ENCODE measurements at regions not wholly inside any gene's neighbourhood (a gene's known extent, or its start where the extent isn't known, plus 50 kb on each side); places are given as distances from the start of the nearest gene placed in this dataset.
"Not testable (repeated sequence)": the region's sequence is repeated elsewhere in the genome, so short reads cannot be mapped to it uniquely, and the experiment has no call there.

DNA sequence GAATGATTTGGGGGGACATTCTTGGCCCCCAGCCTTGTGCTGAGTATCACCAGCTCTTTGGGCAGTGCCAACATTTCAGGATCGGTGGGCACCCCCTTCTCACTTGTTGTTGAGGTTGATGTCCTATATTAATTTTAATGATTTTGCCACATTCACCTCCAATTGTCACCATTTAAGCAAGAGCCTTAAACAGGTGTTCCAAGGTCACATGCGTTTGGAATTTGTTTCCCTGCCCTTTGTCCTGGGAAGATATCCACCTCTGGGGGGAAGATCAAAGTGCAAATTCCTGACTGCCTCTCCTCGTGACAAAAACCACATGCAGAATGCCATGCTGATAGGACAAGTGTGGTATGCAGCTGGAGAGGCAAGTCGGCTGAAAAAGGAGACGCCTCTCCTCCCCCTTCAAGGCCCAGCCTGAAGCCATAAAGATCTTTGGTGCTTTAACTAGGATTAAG, 72.5 kb upstream of the ID2 start:
- no peak for DNase-seq (ENCODE audit: low spot score)
- intact Hi-C loops (cut with DNase I), result no loop called here

DNA sequence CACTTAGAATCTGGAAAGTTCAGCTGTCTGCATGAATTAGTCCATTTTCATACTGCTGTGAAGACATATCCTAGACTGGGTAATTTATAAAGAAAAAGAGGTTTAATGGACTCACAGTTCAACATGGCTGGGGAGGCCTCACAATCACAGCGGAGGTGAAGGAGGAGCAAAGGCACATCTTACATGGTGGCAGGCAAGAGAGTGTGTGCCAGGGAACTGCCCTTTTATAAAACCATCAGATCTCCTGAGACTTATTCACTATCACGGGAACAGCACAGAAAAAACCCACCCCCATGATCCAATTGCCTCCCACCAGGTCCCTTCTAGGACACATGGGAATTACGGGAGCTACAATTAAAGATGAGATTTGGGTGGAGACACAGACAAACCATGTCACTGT, 71.1 kb upstream of the ID2 start:
- DNase-seq (ENCODE audit: low spot score), result not testable (repeated sequence)

DNA sequence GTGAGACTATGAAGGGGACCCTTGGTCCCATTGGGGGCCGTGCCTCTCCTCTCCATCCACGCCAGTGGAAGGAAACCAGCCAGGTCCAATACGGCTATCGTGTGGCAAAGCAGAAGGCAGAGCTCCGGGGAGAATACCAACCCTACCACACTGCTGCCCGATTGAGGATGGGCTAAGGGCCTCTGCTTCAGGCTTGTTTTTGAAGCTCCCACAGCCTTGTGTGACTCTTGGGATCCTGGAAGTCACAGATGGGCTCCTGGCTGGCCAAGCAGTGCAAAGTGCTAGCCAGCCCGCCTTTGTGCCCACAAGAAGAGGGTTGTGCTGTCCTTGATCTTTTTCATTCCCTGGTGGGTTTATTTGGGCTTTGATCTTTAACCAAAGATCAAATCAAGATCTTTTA, 70.6 kb upstream of the ID2 start:
- DNase-seq (ENCODE audit: low spot score), result no peak
- intact Hi-C loops (cut with DNase I), result no loop called here

More for the DNA sequence above, 71.1 kb upstream of the ID2 start:
- intact Hi-C loops (cut with DNase I), result not testable (repeated sequence)

DNA sequence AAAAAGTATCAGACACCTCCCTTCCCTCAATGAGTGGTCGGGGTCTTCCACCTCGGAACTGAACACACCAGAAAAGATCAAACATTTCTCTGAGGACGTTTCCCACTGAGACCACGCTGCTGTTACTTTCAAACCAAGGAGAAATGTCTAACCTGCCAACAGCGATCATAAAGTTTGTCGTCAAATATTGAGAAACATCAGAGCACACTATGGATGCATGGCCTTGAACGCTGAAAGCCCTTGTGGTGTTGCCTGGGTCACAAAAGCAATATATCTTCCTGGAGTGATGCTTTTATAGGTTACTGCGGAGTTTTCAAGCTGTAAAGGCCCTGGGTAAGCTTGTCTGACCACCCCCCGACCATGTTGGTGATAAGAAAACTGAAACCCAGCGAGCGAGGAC, 70.2 kb upstream of the ID2 start:
- intact Hi-C loops (cut with DNase I), result no loop called here
- no peak for DNase-seq (ENCODE audit: low spot score)

DNA sequence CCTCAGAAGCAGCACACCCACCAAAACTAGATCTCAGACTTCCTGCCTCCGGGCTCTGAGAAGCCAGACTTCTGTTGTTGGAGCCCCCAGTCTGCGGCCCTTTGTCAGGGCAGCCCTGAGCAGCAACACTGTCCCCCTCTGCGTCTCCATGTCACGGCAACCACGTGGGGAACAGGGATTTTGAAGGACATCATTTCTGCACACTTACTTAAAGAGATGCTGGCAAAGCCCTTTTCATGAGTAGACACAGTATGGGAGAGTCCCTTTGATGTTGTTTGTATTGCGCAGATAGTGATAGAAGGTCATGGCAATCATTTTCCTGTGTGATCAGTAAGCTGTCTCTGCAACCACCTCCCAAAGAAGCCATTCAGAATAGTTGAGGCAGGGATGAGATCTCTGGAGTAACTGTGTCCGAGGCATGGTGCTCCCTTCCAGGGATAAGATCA, 69.1 kb upstream of the ID2 start:
- no peak for DNase-seq (ENCODE audit: low spot score)
- intact Hi-C loops (cut with DNase I), result no loop called here

DNA sequence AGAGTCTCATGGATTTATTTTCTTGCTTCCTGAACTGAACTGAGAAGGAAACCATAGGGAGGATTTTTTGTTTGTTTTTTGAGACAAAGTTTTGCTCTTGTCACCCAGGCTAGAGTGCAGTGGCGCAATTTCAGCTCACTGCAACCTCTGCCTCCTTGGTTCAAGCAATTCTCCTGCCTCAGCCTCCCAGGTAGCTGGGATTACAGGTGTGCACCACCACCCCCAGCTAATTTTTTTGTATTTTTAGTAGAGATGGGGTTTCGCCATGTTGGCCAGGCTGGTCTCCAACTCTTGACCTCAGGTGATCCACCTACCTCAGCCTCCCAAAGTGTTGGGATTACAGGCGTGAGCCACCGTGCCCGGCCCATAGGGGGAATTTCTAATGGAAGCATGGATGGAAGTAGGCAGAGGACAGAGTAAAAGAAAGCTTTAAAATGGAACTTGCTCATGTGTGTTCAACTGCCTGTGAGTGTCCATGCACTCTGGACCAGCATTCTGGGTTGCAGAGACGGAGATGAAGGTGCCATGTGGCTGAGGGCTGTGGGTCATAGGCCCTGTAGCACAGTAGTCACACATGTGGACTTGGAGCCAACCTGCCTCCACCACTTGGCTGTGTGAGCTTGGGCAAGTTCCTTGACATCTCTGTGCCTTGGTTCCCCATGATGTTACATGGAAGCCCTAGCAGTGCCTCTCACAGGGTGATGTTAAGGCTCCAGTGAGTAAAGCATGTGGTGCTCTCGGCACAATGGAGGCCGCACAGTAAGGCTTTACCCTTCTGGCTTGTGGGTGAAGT, 68.5 kb upstream of the ID2 start:
- intact Hi-C loops (cut with DNase I); DNase-seq (ENCODE audit: low spot score): not testable (repeated sequence)

DNA sequence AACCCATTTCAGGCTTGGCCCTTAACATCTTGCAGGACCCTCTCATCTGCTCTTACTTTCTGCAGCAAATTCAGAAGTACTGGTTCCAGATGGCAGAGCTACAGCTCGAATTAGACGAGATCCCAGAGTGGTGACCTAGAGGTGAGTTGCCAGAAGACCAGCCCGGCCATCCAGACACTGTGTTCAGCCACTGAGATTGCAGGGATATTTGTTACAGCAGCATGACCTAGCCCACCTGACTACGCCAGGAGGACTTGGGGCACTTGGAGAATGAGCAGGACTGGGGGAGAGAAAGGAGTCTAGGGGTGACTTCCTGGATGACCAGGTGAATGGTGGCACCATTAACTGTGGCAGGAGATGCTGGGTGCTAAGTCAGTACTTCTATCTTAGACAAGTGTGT, 67.2 kb upstream of the ID2 start:
- no peak for DNase-seq (ENCODE audit: low spot score)
- intact Hi-C loops (cut with DNase I), result no loop called here

DNA sequence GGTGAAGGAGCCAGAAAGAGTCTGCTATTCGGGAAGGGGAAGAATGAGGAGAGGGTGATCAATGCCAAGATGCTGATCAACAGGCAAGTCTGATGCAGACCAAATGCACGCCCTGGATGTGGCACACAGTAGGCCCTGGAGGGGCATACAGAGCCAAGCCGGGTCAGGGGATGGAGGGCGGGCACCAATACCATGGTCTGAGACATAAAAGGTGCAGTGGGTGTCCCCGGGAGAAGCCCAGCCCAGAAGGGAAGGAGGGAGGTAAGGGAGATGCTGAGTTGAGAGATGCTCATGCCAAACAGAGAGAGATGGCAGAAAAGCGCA, 66.6 kb upstream of the ID2 start:
- intact Hi-C loops (cut with DNase I), result no loop called here

DNA sequence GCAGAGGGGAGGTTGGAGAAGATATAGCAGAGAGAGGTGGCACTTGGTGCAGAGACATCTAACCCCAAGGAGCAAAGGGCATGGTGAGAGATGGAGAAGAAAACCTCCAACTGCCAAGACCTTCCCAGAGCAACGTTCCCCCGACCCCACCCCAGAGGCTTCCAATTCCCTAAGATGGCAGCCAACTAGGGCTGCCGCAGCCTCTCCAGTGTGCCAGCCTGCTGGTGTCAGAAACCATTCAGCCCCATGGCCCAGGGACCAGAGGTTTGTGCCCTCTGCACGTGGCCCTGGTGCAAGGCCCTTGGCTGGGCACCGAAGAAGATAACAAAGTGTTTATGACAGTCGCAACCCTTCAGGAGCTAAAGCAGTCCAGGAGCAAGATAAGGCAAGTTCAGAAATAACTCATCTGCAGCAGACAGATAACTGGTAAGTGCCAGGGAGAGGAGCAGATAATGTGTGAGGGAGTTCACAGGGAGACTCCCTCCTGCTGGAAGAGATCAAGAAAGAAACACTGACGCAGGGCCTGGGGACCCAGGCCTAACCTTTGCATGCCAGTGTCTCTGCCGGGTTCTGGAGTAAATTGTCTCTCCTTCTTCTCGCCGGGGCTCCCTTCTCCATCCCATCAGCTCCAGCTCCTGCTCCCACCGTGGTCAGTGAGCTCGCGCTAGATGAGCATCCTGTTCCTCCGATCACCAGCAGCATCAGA, 66.1 kb upstream of the ID2 start:
- DNase-seq (ENCODE audit: low spot score), result no peak
- intact Hi-C loops (cut with DNase I), result no loop called here

More for the DNA sequence above, 66.6 kb upstream of the ID2 start:
- no peak for DNase-seq (ENCODE audit: low spot score)

DNA sequence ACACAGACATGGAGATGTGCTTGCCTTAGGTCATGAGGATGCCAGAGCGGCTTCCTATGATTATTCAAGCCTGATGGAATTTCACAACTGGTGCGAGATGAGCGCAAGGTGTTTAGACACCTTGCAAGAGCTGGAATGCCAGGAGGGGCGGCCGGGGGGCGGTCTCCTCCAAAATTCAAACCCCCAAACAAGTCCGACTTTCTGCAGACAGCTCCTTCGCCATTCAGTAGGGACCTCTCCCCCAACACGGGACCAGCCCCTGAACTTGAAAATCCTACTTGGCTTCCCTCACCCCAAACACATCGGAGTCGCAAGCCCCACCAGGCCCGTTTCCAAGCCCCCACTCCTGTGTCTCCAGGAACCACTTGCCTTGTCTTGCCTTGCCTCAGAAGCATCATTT, 64.8 kb upstream of the ID2 start:
- intact Hi-C loops (cut with DNase I), result no loop called here

DNA sequence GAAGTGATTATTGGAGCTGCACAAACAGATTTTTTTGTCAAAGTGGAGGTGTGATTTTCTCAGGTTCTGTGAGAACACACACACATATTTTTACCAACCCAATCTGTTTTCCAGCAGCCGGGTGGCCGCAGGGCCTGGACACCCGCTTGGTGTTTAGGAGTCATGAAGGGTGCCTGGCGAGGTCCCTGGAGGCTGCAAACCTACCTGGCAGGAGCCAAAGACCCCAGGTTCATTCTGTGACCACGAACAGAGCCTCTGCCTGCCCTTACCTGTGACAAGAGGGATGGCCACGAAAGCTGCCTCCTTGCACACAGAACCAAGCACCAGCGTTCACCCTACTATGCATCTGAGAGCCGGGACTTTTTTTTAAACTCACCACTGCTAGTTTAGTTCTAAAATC, 64.3 kb upstream of the ID2 start:
- intact Hi-C loops (cut with DNase I), result no loop called here
- DNase-seq (ENCODE audit: low spot score), result no peak

More for the DNA sequence above, 64.8 kb upstream of the ID2 start:
- no peak for DNase-seq (ENCODE audit: low spot score)

DNA sequence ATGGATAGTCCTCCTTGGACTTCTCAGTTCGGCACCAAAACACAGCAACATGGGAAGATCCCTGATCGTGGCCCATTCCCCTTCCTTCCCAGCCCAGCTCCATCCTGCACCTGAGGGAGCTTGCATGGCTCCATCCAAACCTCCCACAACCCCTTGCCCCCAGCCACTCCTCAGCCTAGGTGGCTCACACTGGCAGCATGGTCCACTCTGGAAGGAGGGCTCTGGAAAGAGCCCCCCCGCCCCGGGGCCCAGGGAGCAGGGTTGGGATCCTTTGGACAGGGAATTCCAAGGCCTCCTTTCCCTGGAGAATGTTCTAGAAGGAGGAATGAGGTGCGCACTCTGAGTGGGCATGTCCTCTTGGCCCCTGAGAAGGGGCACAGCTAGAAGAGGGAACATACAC, 62.8 kb upstream of the ID2 start:
- DNase-seq (ENCODE audit: low spot score), result no peak
- intact Hi-C loops (cut with DNase I), result no loop called here

DNA sequence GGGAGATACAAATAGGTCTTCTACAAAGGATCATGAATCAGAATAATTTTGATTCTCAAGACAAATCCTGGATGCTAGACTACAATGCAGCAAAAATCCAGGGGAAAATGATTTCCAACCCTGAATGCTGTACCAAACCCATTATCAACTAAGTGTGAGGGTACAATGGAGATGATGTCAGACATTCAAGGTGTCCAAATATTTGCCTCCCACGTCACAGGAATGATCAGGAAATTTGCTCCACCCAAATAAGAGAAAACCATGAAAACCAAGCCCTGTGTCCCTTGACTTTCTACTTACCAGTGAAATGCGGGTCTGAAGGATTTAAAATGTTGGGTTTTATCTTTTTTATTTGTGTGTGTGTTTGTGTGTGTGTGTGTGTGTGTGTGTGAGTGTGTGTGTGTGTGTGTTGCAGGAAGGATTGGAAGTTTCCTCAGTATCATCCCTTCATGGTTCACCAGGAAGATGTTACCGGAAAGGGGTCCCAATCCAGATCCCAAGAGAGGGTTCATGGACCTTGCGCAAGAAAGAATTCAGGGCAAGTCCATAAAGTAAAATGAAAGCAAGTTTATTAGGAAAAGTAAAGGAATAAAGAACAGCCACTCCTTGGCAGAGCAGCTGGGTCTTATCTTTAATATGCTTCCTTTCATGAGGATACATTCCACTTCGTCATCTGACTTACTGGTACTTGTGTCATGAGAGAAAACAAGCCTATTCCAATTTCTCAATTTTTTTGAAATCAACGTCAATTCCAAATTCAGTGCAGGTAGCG, 61.1 kb upstream of the ID2 start:
- intact Hi-C loops (cut with DNase I), result no loop called here

DNA sequence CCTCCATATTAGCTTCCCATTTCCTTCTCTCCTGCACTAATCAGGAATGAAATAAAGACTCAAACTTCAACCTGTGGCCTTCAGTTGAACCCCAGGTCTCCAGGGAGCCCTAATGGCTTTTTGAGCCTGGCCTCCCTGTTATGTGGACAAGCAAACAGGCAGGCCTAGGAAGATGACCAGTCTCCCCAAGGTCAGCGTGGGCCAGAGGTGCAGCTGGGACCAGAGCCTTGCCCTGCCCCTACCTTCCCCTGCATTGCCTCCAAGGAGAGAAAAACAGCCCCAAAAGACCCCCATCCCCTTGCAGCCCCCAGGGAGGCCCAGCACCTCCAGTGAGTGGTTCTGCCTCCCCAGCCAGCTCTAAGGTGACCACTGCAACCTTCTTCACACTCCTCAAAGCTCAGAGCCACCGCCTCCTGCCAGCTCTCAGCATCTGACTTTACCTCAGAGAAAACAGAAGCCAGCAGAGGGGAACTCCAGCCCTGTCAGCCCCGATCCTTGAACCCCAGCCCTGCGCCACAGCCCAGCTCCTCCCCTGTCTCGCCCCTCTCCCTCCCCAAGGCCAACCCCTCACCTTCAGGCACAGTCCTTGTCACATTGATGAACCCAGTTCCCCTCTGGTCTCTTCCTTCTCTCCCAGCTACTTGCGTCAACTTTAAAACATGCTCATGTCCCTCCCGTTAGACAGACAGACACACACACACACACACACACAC, 59.5 kb upstream of the ID2 start:
- DNase-seq (ENCODE audit: low spot score), result peak; percentile 46
- intact Hi-C loops (cut with DNase I), result no loop called here

More for the DNA sequence above, 61.1 kb upstream of the ID2 start:
- DNase-seq (ENCODE audit: low spot score), result no peak

DNA sequence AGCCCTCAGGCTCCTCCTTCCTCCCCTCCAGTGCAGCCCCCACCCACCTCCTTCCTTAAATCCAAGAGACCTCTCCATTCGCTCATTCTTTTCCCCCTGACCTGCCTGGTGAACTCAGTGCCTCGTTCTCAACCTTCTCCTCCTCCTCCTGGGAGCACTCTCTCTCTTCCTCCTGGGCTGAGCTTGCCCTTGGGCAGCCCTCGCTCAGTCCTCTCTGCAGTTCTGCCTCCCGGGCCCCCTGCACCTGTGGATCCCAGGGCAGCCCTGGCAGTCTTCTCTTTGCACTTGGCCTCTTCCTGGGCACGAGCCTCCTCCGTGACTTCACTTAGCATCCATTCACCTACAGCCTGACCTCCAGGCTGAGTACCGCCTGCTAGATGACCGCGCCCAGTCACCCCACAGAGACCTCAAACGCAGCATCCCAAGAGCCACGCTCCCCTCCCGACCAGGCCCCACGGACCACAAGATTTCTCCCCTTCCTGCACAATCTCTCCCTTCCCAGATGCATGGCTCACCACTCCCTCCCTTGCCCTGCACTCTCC, 58.9 kb upstream of the ID2 start:
- intact Hi-C loops (cut with DNase I), result no loop called here

DNA sequence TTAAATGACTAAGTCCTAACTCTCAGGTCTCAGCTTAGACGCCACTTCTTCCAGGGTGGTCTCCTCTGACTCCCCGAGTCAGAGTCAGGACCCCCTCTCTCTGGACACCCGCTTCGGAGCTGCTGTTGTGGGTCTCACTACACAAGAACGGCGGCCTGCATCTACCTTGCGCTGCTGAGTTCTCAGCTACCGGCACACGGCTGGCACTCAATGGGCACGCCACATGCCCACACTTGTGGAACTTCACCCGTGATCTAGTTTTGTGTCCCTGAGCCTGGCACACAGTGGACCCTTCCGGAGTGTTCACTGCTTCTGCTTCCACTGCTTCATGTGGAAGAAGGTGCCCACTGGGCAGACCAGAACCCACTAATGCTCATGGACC, 58.3 kb upstream of the ID2 start:
- no peak for DNase-seq (ENCODE audit: low spot score)
- intact Hi-C loops (cut with DNase I), result no loop called here

More for the DNA sequence above, 58.9 kb upstream of the ID2 start:
- peak; percentile 47 for DNase-seq (ENCODE audit: low spot score)

DNA sequence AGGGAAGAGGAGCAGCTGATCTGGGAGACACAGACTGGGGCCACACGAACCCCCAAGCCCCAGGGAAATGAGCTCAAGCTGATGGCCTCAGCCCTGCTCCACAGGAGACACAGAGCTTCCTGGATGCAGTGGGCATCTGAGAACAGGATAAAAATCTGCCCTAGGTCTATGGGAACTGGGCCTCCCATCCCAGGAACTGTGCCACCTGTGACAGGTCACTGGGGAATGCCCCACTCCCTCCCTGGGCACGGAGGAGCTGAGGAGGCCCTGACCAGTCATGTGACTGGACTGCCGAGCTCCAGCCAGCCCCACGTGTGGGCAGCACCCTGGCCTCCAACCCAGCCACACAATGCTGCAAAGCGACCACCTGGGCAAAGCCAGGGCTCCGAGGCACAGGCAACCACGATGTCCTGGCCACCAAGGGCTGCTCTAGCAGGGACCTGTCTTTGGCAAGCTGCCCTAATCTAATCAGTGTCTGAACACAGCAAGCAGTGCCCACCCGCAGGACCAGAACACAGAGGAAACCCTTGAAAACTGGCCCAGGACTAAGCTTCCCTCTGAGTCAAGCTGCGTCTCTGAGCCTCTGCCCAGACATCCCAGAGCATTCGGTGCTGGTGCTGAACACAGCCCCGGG, 57.8 kb upstream of the ID2 start:
- peak; percentile 55 for DNase-seq (ENCODE audit: low spot score)
- intact Hi-C loops (cut with DNase I), result no loop called here

DNA sequence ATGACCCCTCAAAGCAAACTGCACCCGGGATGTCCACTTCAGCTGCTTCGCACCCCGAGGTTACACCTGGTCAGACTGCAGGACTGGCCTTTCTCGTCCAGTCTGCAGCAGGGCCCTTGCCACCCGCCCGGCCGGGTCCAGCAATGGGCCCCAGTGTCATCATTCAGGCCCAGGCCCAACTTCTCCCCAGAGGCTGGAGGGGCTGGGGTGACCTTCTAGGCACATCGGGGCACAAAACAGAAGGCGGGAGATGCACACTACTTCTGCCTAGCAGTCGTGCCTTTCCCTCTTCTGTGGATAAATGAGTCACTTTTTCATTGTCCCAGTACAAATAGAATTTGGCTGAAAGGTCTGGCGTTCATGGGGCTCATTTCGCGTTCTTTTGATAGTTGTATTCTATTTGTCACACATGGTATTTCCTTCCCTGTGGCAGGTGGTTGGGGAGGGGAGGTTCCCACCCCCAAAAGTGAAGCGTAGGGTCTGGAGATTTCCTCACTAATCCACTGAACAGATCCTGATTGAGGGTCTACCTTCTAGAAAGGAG, 56.9 kb upstream of the ID2 start:
- DNase-seq (ENCODE audit: low spot score), result no peak
- intact Hi-C loops (cut with DNase I), result no loop called here

Measured in cardiac septum (tissue), 1 donor.